ENCODE measurements at regions not wholly inside any gene's neighbourhood (a gene's known extent, or its start where the extent isn't known, plus 50 kb on each side); places are given as distances from the start of the nearest gene placed in this dataset.

DNA sequence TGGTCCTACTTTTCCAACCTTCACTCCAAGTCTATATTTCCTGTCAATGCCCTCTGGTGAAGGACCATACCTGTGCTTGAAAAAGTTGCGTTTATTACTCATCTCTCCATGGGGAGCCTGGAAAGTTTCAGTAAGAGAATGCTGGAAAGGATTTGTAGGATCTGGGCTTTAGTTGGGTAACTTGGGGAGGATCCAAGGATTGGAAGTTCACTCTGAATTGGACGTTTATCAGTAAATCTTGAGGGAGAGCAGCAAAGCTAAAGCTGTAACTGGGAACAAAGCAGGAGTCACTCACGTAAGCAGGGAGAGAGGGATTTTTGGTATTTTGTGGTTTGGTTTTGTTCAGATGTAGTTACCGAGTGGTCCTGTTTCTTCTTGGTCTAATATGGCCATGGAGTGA lies 51.4 kb upstream of the NPVF start:
- Mint-ChIP-seq H3K4me1 (ENCODE audit: low read depth) (peaks cover 6% of the 10 kb centered on the region), H3K27ac (no peak overlapping the region), H3K4me3 (no peak overlapping the region), H3K36me3 (ENCODE audit: low read depth) (no peaks in the 10 kb centered on the region), H3K9me3 (no peaks in the 10 kb centered on the region), H3K27me3 (peaks cover 10% of the 10 kb centered on the region)
- intact Hi-C loops (cut with micrococcal nuclease), result no loop called here
- ChIA-PET POLR2A (no interaction called here), CTCF (interaction anchor here (0.8 to 1.2 kb wide), 2 partner anchors 11 to 20 kb away, joined by 3 read pairs; no protein-coding TSS in a partner anchor)
- DNase-seq (no peak), ATAC-seq (no peak)
- TF ChIP-seq, protein P1, sequence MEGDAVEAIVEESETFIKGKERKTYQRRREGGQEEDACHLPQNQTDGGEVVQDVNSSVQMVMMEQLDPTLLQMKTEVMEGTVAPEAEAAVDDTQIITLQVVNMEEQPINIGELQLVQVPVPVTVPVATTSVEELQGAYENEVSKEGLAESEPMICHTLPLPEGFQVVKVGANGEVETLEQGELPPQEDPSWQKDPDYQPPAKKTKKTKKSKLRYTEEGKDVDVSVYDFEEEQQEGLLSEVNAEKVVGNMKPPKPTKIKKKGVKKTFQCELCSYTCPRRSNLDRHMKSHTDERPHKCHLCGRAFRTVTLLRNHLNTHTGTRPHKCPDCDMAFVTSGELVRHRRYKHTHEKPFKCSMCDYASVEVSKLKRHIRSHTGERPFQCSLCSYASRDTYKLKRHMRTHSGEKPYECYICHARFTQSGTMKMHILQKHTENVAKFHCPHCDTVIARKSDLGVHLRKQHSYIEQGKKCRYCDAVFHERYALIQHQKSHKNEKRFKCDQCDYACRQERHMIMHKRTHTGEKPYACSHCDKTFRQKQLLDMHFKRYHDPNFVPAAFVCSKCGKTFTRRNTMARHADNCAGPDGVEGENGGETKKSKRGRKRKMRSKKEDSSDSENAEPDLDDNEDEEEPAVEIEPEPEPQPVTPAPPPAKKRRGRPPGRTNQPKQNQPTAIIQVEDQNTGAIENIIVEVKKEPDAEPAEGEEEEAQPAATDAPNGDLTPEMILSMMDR (IDR thresholded peaks at IDR 0.05), result no peak

DNA sequence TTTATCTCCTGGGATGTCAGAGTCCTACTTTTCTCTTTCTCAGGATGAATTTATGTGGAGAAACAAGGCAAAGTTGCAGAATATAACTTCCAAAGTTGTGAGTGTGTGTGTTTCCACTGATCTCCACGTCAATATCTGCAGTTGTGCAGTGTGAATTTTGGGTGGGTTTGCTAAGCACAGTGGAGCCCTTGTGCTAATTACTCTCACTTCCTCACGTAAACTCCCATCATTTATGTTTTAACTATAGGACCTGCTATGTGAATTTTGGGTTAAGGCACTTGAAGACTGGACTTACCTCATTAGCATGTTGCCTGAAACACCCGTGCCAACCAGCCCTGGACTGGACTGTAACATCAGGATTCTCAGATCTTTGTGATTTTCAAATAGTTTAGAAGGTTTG lies 51.9 kb upstream of the NPVF start:
- ATAC-seq (no peak), DNase-seq (no peak)
- no peak overlapping the region for H3K27ac Mint-ChIP-seq
- TF ChIP-seq, protein P1 (IDR thresholded peaks at IDR 0.05), result no peak
- no peaks in the 10 kb centered on the region for H3K36me3 Mint-ChIP-seq (ENCODE audit: low read depth)
- intact Hi-C loops (cut with micrococcal nuclease), result no loop called here
- CTCF ChIA-PET, result no interaction called here
- H3K27me3 Mint-ChIP-seq, result peaks cover 10% of the 10 kb centered on the region
- peaks cover 6% of the 10 kb centered on the region for H3K4me1 Mint-ChIP-seq (ENCODE audit: low read depth)
- POLR2A ChIA-PET, result no interaction called here
- H3K9me3 Mint-ChIP-seq, result no peaks in the 10 kb centered on the region
- H3K4me3 Mint-ChIP-seq, result no peak overlapping the region

DNA sequence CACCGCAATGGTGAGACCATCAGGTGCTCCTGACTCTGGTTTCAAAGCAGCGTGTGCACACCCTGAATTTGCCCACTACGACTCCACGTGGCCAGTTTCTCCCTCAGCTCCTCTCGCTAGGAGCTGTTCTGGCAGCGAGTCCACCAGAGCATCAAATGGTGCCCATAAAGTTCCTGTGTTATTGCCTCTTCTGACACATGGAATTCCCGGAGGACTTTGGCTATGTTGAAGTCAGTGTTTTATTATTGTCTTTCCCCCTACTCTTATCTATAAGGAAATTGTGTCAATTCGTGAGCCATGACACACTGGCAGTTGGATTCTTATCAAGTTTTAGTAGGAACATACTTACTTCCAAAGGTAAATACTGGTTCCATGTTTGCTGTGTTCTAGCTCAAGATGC lies 53.9 kb upstream of the NPVF start:
- intact Hi-C loops (cut with micrococcal nuclease), result no loop called here
- Mint-ChIP-seq H3K36me3 (ENCODE audit: low read depth) (no peaks in the 10 kb centered on the region), H3K4me1 (ENCODE audit: low read depth) (peaks cover 6% of the 10 kb centered on the region), H3K27me3 (peaks cover 8% of the 10 kb centered on the region), H3K9me3 (no peaks in the 10 kb centered on the region), H3K4me3 (no peak overlapping the region), H3K27ac (no peak overlapping the region)
- no peak for DNase-seq
- POLR2A ChIA-PET, result no interaction called here
- CTCF ChIA-PET, result interaction anchor here (1.8 kb wide), 1 partner anchor 65 kb away, joined by 4 read pairs; no protein-coding TSS in a partner anchor
- TF ChIP-seq, protein P1 (IDR thresholded peaks at IDR 0.05), result no peak
- ATAC-seq, result no peak

DNA sequence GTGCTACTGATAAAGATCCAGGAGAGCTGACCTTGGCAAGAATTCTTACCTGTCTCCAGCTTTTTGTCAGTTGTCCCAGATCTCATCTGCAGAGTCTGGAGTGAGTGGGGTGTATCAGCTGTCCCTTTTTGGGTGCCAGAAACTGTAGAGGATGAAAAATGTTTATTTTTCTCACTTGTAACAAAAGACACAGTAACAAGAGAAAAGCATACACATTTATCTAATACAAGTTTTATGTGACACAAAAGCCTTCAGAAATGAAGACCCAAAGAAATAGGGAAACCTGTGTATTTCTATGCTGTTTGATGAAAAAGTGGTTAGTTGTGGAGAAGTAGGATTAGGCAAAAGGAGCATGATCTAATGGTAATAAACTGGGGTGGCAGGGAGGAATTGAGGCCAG lies 58.5 kb upstream of the NPVF start:
- no peak for DNase-seq
- TF ChIP-seq, protein P1 (IDR thresholded peaks at IDR 0.05), result no peak
- ChIA-PET CTCF (interaction anchor here (0.9 kb wide), 1 partner anchor 69 kb away, joined by 3 read pairs; no protein-coding TSS in a partner anchor), POLR2A (interaction anchor here (0.6 kb wide), 1 partner anchor 11 kb away, joined by 3 read pairs; no protein-coding TSS in a partner anchor)
- H3K9me3 Mint-ChIP-seq, result no peaks in the 10 kb centered on the region
- ATAC-seq, result no peak
- intact Hi-C loops (cut with micrococcal nuclease), result no loop called here
- H3K36me3 Mint-ChIP-seq (ENCODE audit: low read depth), result no peaks in the 10 kb centered on the region
- no peaks in the 10 kb centered on the region for H3K4me1 Mint-ChIP-seq (ENCODE audit: low read depth)
- no peaks in the 10 kb centered on the region for H3K27me3 Mint-ChIP-seq
- no peak overlapping the region for H3K4me3 Mint-ChIP-seq
- no peak overlapping the region for H3K27ac Mint-ChIP-seq

DNA sequence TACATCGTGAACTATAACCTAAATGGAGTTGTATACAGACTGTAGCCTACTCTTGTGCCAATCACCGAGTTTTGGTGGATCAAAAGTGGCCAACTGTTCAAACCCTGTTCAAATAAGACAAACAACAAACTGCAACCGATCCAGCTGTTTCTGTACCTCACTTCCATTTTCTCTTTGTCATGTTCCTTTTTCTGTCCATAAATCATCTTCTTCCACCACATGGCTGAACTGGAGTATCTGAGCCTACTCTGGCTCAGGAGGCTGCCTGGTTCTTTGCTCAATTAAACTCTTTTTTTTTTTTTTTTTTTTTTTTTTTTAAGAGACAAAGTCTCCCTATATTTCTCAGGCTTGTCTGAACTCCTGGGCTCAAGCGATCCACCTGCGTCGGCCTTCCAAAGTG lies 59.0 kb upstream of the NPVF start:
- no peak for ATAC-seq
- no peaks in the 10 kb centered on the region for H3K4me1 Mint-ChIP-seq (ENCODE audit: low read depth)
- TF ChIP-seq, protein P1 (IDR thresholded peaks at IDR 0.05), result no peak
- no peaks in the 10 kb centered on the region for H3K27me3 Mint-ChIP-seq
- POLR2A ChIA-PET, result no interaction called here
- H3K36me3 Mint-ChIP-seq (ENCODE audit: low read depth), result no peaks in the 10 kb centered on the region
- no peaks in the 10 kb centered on the region for H3K9me3 Mint-ChIP-seq
- no peak for DNase-seq
- intact Hi-C loops (cut with micrococcal nuclease), result no loop called here
- no peak overlapping the region for H3K27ac Mint-ChIP-seq
- CTCF ChIA-PET, result interaction anchor here (0.9 kb wide), 1 partner anchor 70 kb away, joined by 3 read pairs; no protein-coding TSS in a partner anchor
- no peak overlapping the region for H3K4me3 Mint-ChIP-seq

Measured in activated CD8-positive, alpha-beta T cell treated with anti-CD3 and anti-CD28 coated beads for 36 hours (primary cell).